HG03520 (cell line): ENCODE measurements at regions not wholly inside any gene's neighbourhood (a gene's known extent, or its start where the extent isn't known, plus 50 kb on each side); places are given as distances from the start of the nearest gene placed in this dataset.

Experiments
- ATAC-seq: cut with Tn5 transposase; IDR thresholded peaks from one replicate; pipeline ENCODE4 v1.9.1; 2021; ENCODE audit warnings: mild to moderate bottlenecking, moderate library complexity; ENCODE audit not compliant: unreplicated experiment

GRCh38 chr19:30910485-30911240 lies 438.6 kb downstream of the TSHZ3 start:
- ATAC-seq, result no peak

- ATAC-seq, result no peak
These were observed 440.0 kb downstream of the TSHZ3 start for GRCh38 chr19:30909216-30909615.

GRCh38 chr19:30908262-30908771 lies 440.9 kb downstream of the TSHZ3 start:
- no peak for ATAC-seq

GRCh38 chr19:30906871-30907270 lies 442.4 kb downstream of the TSHZ3 start:
- ATAC-seq, result no peak

GRCh38 chr19:30900051-30900450 lies 449.2 kb downstream of the TSHZ3 start:
- no peak for ATAC-seq

GRCh38 chr19:30898353-30899103 lies 450.7 kb downstream of the TSHZ3 start:
- ATAC-seq, result no peak

- no peak for ATAC-seq
These were observed 451.7 kb downstream of the TSHZ3 start for GRCh38 chr19:30897553-30897952.

GRCh38 chr19:30897034-30897433 lies 452.2 kb downstream of the TSHZ3 start:
- ATAC-seq, result no peak

- ATAC-seq, result no peak
These were observed 452.7 kb downstream of the TSHZ3 start for GRCh38 chr19:30896554-30896953.

GRCh38 chr19:30895946-30896345 lies 453.3 kb downstream of the TSHZ3 start:
- ATAC-seq, result no peak

GRCh38 chr19:30891051-30891450 lies 458.2 kb downstream of the TSHZ3 start:
- ATAC-seq, result no peak

- no peak for ATAC-seq
These were observed 459.2 kb downstream of the TSHZ3 start for GRCh38 chr19:30890033-30890432.

GRCh38 chr19:30888937-30889336 lies 460.3 kb downstream of the TSHZ3 start:
- no peak for ATAC-seq

- ATAC-seq, result no peak
These were observed 462.2 kb downstream of the TSHZ3 start for GRCh38 chr19:30887042-30887441.

GRCh38 chr19:30886222-30886621 lies 463.0 kb downstream of the TSHZ3 start:
- no peak for ATAC-seq

- no peak for ATAC-seq
These were observed 465.0 kb downstream of the TSHZ3 start for GRCh38 chr19:30884146-30884812.

- ATAC-seq, result no peak
These were observed 466.2 kb downstream of the TSHZ3 start for GRCh38 chr19:30883071-30883470.

- no peak for ATAC-seq
These were observed 466.7 kb downstream of the TSHZ3 start for GRCh38 chr19:30882411-30883005.

GRCh38 chr19:30881930-30882329 lies 467.3 kb downstream of the TSHZ3 start:
- no peak for ATAC-seq

- ATAC-seq, result no peak
These were observed 468.0 kb downstream of the TSHZ3 start for GRCh38 chr19:30881281-30881680.

GRCh38 chr19:30880551-30880950 lies 468.7 kb downstream of the TSHZ3 start:
- ATAC-seq, result no peak
